ENCODE measurements at regions not wholly inside any gene's neighbourhood (a gene's known extent, or its start where the extent isn't known, plus 50 kb on each side); places are given as distances from the start of the nearest gene placed in this dataset.

- DNase-seq (ENCODE audit: low spot score), result no peak
- in situ Hi-C loops (cut with MboI; ENCODE audit: low pct_unique_long_range_greater_than_20kb, low sequenced_read_pairs, unreplicated experiment), result no loop called here
- TF ChIP-seq CTCF (IDR thresholded peaks at IDR 0.05; ENCODE audit: extremely low read depth, insufficient read depth, missing control alignments), result no peak
Measured at GRCh38 chr11:116070520-116070919, 566.3 kb upstream of the CADM1 start.

- in situ Hi-C loops (cut with MboI; ENCODE audit: low pct_unique_long_range_greater_than_20kb, low sequenced_read_pairs, unreplicated experiment), result no loop called here
- DNase-seq (ENCODE audit: low spot score), result no peak
- no peak for TF ChIP-seq CTCF (IDR thresholded peaks at IDR 0.05; ENCODE audit: extremely low read depth, insufficient read depth, missing control alignments)
Measured at GRCh38 chr11:116066777-116067176, 562.6 kb upstream of the CADM1 start.

- in situ Hi-C loops (cut with MboI; ENCODE audit: low pct_unique_long_range_greater_than_20kb, low sequenced_read_pairs, unreplicated experiment), result no loop called here
- no peak for DNase-seq (ENCODE audit: low spot score)
- TF ChIP-seq CTCF (IDR thresholded peaks at IDR 0.05; ENCODE audit: extremely low read depth, insufficient read depth, missing control alignments), result no peak
Measured at GRCh38 chr11:116065986-116066385, 561.8 kb upstream of the CADM1 start.

GRCh38 chr11:116065191-116065895, 561.1 kb upstream of the CADM1 start:
- TF ChIP-seq CTCF (IDR thresholded peaks at IDR 0.05; ENCODE audit: extremely low read depth, insufficient read depth, missing control alignments), result no peak
- in situ Hi-C loops (cut with MboI; ENCODE audit: low pct_unique_long_range_greater_than_20kb, low sequenced_read_pairs, unreplicated experiment), result no loop called here
- no peak for DNase-seq (ENCODE audit: low spot score)

- DNase-seq (ENCODE audit: low spot score), result peak; percentile 27
- in situ Hi-C loops (cut with MboI; ENCODE audit: low pct_unique_long_range_greater_than_20kb, low sequenced_read_pairs, unreplicated experiment), result no loop called here
- no peak for TF ChIP-seq CTCF (IDR thresholded peaks at IDR 0.05; ENCODE audit: extremely low read depth, insufficient read depth, missing control alignments)
Measured at GRCh38 chr11:116062490-116063171, 558.4 kb upstream of the CADM1 start.

- DNase-seq (ENCODE audit: low spot score), result no peak
- in situ Hi-C loops (cut with MboI; ENCODE audit: low pct_unique_long_range_greater_than_20kb, low sequenced_read_pairs, unreplicated experiment), result no loop called here
- no peak for TF ChIP-seq CTCF (IDR thresholded peaks at IDR 0.05; ENCODE audit: extremely low read depth, insufficient read depth, missing control alignments)
Measured at GRCh38 chr11:116062129-116062489, 557.9 kb upstream of the CADM1 start.

Data from GM13977 (cell line).